GM23338 (cell line): ENCODE measurements at regions not wholly inside any gene's neighbourhood (a gene's known extent, or its start where the extent isn't known, plus 50 kb on each side); places are given as distances from the start of the nearest gene placed in this dataset.

ENCODE experiments used
- ATAC-seq: fragments of 200-7000 bp; cut with Tn5 transposase; 3 replicates; pipeline ENCODE4 v1.9.1; 2020
- DNase-seq: peaks from one replicate; pipeline ENCODE4 v3.0.0-alpha.2; 2015; ENCODE audit warnings: low spot score
- H2AFZ ChIP-seq: fragments of 200-600 bp; sonication (generic); 2 replicates; pipeline ENCODE4 v1.8.0; 2016; ENCODE audit warnings: antibody characterized with exemption, mild to moderate bottlenecking, moderate library complexity
- H3F3A ChIP-seq: fragments of 200-600 bp; sonication (generic); replicated peaks from 2 replicates; pipeline ENCODE4 v1.8.0; 2017; ENCODE audit warnings: antibody characterized with exemption, mixed run types, low read depth
- H3K27ac ChIP-seq: fragments of 200-600 bp; sonication (generic); 2 replicates; pipeline ENCODE4 v1.6.1; 2016; ENCODE audit warnings: low read depth
- H3K27me3 ChIP-seq: fragments of 200-600 bp; sonication (generic); 2 replicates; pipeline ENCODE4 v1.8.0; 2016; ENCODE audit warnings: mild to moderate bottlenecking, mixed run types, moderate library complexity; ENCODE audit not compliant: insufficient read depth
- H3K36me3 ChIP-seq: fragments of 200-600 bp; sonication (generic); 2 replicates; pipeline ENCODE4 v1.8.0; 2016; ENCODE audit warnings: mild to moderate bottlenecking; ENCODE audit not compliant: insufficient read depth
- H3K4me1 ChIP-seq: fragments of 200-600 bp; sonication (generic); 2 replicates; pipeline ENCODE4 v1.8.0; 2016; ENCODE audit warnings: mild to moderate bottlenecking, moderate library complexity; ENCODE audit not compliant: insufficient read depth
- H3K4me2 ChIP-seq: fragments of 200-600 bp; sonication (generic); 2 replicates; pipeline ENCODE4 v1.7.1; 2017; ENCODE audit warnings: mixed run types
- H3K4me3 ChIP-seq: fragments of 200-600 bp; sonication (generic); 2 replicates; pipeline ENCODE4 v1.6.1; 2016; ENCODE audit warnings: mixed run types
- H3K79me2 ChIP-seq: fragments of 200-600 bp; sonication (generic); replicated peaks from 2 replicates; pipeline ENCODE4 v1.8.0; 2017; ENCODE audit warnings: mild to moderate bottlenecking; ENCODE audit not compliant: insufficient read depth
- H3K9me2 ChIP-seq: fragments of 200-600 bp; sonication (generic); 2 replicates; pipeline ENCODE4 v1.8.0; 2017; ENCODE audit not compliant: insufficient read depth
- H4K20me1 ChIP-seq: fragments of 200-600 bp; sonication (generic); replicated peaks from 2 replicates; pipeline ENCODE4 v1.8.0; 2017; ENCODE audit warnings: mild to moderate bottlenecking; ENCODE audit not compliant: insufficient read depth
- H3K27ac Mint-ChIP-seq: 2 replicates; pipeline ENCODE4 v1.8.0; 2020; ENCODE audit warnings: inconsistent platforms, mild to moderate bottlenecking, moderate library complexity, mixed read lengths
- H3K27me3 Mint-ChIP-seq: 3 replicates; pipeline ENCODE4 v1.8.0; 2022; ENCODE audit warnings: low read depth, mild to moderate bottlenecking, moderate library complexity, mixed read lengths, inconsistent platforms; ENCODE audit not compliant: insufficient read depth, poor library complexity
- H3K36me3 Mint-ChIP-seq: 3 replicates; pipeline ENCODE4 v1.8.0; 2021; ENCODE audit warnings: low read depth, mild to moderate bottlenecking, inconsistent platforms, moderate library complexity, mixed read lengths
- H3K4me1 Mint-ChIP-seq: 3 replicates; pipeline ENCODE4 v1.8.0; 2020; ENCODE audit warnings: mild to moderate bottlenecking, inconsistent platforms, mixed read lengths
- H3K4me3 Mint-ChIP-seq: 3 replicates; pipeline ENCODE4 v1.8.0; 2021; ENCODE audit warnings: moderate library complexity, mild to moderate bottlenecking, inconsistent platforms, mixed read lengths
- H3K9me3 Mint-ChIP-seq: 3 replicates; pipeline ENCODE4 v1.8.0; 2020; ENCODE audit warnings: moderate library complexity, mild to moderate bottlenecking, inconsistent platforms, mixed read lengths
- CREB1 ChIP-seq: fragments of 250-450 bp; sonication (Bioruptor Pico); IDR thresholded peaks from 2 replicates; pipeline ENCODE4 v1.5.0; 2020; ENCODE audit warnings: low read depth, mild to moderate bottlenecking, moderate library complexity
- EZH2 ChIP-seq: fragments of 200-600 bp; sonication (generic); IDR thresholded peaks from one replicate; pipeline ENCODE4 v1.8.0; 2017; ENCODE audit warnings: antibody characterized with exemption, mild to moderate bottlenecking, low read depth; ENCODE audit not compliant: unreplicated experiment
- EZH2phosphoT487 ChIP-seq: fragments of 200-600 bp; sonication (generic); IDR thresholded peaks from one replicate; pipeline ENCODE4 v1.8.1; 2018; ENCODE audit warnings: antibody characterized with exemption; ENCODE audit not compliant: unreplicated experiment
- JUNB ChIP-seq: IDR thresholded peaks from one replicate; pipeline ENCODE4 v1.6.1; 2016; ENCODE audit warnings: antibody characterized with exemption; ENCODE audit not compliant: unreplicated experiment
- NANOG ChIP-seq: IDR thresholded peaks from 2 replicates; pipeline ENCODE4 v1.6.1; 2016; ENCODE audit warnings: antibody characterized with exemption, borderline replicate concordance
- POLR2AphosphoS5 ChIP-seq: IDR thresholded peaks from 2 replicates; pipeline ENCODE4 v1.6.1; 2016; ENCODE audit warnings: antibody characterized with exemption, low read depth
- STAT1 ChIP-seq: IDR thresholded peaks from one replicate; pipeline ENCODE4 v1.6.1; 2016; ENCODE audit warnings: antibody characterized with exemption; ENCODE audit not compliant: unreplicated experiment
- ZNF114 ChIP-seq: fragments of 250-450 bp; sonication (Bioruptor Pico); IDR thresholded peaks from 2 replicates; pipeline ENCODE4 v1.5.0; 2020; ENCODE audit warnings: mild to moderate bottlenecking, moderate library complexity
- ZNF331 ChIP-seq: fragments of 250-450 bp; sonication (Bioruptor Pico); IDR thresholded peaks from 2 replicates; pipeline ENCODE4 v1.5.0; 2020; ENCODE audit warnings: low read depth, mild to moderate bottlenecking, moderate library complexity
- TF ChIP-seq, protein P1 (sequence below): IDR thresholded peaks from 2 replicates; pipeline ENCODE4 v1.6.1; 2016; ENCODE audit warnings: antibody characterized with exemption
- TF ChIP-seq, protein P2 (sequence below): IDR thresholded peaks from one replicate; pipeline ENCODE4 v1.6.1; 2018; ENCODE audit warnings: antibody characterized with exemption; ENCODE audit not compliant: unreplicated experiment
- TF ChIP-seq, protein P3 (sequence below): fragments of 250-450 bp; sonication (Bioruptor Pico); IDR thresholded peaks from 2 replicates; pipeline ENCODE4 v1.5.0; 2020; ENCODE audit warnings: mild to moderate bottlenecking, moderate library complexity

DNA sequence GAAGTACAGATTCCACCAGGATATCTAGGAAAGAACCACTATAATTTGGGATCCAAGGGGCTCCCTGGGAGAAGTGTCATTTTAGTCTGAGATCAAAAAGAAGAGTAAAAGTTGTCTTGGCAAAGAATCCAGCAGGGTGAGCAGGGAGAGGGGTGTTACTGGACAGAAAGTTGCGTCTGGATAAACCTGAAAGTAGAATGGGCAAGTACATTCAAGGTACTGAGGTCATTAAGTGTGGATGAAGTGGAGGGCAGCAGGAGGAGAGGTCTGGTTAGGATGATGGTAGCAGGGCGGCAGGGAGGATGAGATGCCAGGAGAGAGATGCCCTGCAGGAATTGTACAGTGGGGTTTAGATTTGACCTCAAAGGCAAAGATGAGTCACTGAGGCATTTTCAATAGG is 253.3 kb downstream of the KLF13 start:
- TF ChIP-seq ZNF331 (CRISPR knock-in tag) (no peak), POLR2AphosphoS5 (no peak), CREB1 (CRISPR knock-in tag) (no peak), JUNB (no peak)
- TF ChIP-seq, protein P1, sequence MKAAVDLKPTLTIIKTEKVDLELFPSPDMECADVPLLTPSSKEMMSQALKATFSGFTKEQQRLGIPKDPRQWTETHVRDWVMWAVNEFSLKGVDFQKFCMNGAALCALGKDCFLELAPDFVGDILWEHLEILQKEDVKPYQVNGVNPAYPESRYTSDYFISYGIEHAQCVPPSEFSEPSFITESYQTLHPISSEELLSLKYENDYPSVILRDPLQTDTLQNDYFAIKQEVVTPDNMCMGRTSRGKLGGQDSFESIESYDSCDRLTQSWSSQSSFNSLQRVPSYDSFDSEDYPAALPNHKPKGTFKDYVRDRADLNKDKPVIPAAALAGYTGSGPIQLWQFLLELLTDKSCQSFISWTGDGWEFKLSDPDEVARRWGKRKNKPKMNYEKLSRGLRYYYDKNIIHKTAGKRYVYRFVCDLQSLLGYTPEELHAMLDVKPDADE: no peak
- peaks cover 31% of the 10 kb centered on the region for H3K4me1 Mint-ChIP-seq

DNA sequence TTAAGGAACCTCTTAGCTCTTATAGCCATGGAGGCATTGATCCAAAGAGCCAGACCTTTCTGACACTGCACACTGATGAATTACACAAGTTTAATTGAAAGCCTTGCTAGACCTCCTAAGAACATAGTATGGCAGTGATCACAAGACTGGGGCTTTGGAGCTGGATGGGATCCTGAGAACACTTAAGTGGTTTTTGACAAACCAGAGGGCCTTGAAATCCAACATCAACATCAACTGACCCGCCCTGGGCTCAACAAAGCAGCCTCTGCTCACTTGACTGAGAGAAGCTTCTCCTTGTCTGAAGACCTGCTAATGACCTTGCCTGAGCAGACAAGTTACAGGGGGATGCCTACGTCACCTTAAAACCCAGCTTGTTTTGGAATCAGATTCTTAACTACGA is 257.6 kb downstream of the KLF13 start:
- H3K4me3 Mint-ChIP-seq: no peak overlapping the region
- Histone ChIP-seq H3K79me2 (no peaks in the 10 kb centered on the region), H4K20me1 (no peaks in the 10 kb centered on the region), H3K4me1 (no peaks in the 10 kb centered on the region), H3K9me2 (no peaks in the 10 kb centered on the region; the same call in 1 of the 2 replicates), H3F3A (no peaks in the 10 kb centered on the region), H3K27me3 (no peaks in the 10 kb centered on the region), H3K27ac (no peak overlapping the region), H3K4me2 (no peak overlapping the region), H3K36me3 (no peaks in the 10 kb centered on the region; the same call in 1 of the 2 replicates), H3K4me3 (no peak overlapping the region), H2AFZ (no peak overlapping the region)
- DNase-seq (no peak), ATAC-seq (no peak)
- no peaks in the 10 kb centered on the region for H3K27me3 Mint-ChIP-seq
- H3K9me3 Mint-ChIP-seq: peaks cover 38% of the 10 kb centered on the region
- H3K36me3 Mint-ChIP-seq: peaks cover 27% of the 10 kb centered on the region
- H3K27ac Mint-ChIP-seq: no peak overlapping the region
- H3K4me1 Mint-ChIP-seq: no peaks in the 10 kb centered on the region; the same call in 1 of the 3 replicates
- no peak for TF ChIP-seq EZH2phosphoT487
- TF ChIP-seq JUNB: no peak
- TF ChIP-seq, protein P2, sequence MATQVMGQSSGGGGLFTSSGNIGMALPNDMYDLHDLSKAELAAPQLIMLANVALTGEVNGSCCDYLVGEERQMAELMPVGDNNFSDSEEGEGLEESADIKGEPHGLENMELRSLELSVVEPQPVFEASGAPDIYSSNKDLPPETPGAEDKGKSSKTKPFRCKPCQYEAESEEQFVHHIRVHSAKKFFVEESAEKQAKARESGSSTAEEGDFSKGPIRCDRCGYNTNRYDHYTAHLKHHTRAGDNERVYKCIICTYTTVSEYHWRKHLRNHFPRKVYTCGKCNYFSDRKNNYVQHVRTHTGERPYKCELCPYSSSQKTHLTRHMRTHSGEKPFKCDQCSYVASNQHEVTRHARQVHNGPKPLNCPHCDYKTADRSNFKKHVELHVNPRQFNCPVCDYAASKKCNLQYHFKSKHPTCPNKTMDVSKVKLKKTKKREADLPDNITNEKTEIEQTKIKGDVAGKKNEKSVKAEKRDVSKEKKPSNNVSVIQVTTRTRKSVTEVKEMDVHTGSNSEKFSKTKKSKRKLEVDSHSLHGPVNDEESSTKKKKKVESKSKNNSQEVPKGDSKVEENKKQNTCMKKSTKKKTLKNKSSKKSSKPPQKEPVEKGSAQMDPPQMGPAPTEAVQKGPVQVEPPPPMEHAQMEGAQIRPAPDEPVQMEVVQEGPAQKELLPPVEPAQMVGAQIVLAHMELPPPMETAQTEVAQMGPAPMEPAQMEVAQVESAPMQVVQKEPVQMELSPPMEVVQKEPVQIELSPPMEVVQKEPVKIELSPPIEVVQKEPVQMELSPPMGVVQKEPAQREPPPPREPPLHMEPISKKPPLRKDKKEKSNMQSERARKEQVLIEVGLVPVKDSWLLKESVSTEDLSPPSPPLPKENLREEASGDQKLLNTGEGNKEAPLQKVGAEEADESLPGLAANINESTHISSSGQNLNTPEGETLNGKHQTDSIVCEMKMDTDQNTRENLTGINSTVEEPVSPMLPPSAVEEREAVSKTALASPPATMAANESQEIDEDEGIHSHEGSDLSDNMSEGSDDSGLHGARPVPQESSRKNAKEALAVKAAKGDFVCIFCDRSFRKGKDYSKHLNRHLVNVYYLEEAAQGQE: no peak
- TF ChIP-seq EZH2: no peak
- no peak for TF ChIP-seq ZNF114 (CRISPR knock-in tag)
- TF ChIP-seq CREB1 (CRISPR knock-in tag): no peak
- TF ChIP-seq, protein P3, sequence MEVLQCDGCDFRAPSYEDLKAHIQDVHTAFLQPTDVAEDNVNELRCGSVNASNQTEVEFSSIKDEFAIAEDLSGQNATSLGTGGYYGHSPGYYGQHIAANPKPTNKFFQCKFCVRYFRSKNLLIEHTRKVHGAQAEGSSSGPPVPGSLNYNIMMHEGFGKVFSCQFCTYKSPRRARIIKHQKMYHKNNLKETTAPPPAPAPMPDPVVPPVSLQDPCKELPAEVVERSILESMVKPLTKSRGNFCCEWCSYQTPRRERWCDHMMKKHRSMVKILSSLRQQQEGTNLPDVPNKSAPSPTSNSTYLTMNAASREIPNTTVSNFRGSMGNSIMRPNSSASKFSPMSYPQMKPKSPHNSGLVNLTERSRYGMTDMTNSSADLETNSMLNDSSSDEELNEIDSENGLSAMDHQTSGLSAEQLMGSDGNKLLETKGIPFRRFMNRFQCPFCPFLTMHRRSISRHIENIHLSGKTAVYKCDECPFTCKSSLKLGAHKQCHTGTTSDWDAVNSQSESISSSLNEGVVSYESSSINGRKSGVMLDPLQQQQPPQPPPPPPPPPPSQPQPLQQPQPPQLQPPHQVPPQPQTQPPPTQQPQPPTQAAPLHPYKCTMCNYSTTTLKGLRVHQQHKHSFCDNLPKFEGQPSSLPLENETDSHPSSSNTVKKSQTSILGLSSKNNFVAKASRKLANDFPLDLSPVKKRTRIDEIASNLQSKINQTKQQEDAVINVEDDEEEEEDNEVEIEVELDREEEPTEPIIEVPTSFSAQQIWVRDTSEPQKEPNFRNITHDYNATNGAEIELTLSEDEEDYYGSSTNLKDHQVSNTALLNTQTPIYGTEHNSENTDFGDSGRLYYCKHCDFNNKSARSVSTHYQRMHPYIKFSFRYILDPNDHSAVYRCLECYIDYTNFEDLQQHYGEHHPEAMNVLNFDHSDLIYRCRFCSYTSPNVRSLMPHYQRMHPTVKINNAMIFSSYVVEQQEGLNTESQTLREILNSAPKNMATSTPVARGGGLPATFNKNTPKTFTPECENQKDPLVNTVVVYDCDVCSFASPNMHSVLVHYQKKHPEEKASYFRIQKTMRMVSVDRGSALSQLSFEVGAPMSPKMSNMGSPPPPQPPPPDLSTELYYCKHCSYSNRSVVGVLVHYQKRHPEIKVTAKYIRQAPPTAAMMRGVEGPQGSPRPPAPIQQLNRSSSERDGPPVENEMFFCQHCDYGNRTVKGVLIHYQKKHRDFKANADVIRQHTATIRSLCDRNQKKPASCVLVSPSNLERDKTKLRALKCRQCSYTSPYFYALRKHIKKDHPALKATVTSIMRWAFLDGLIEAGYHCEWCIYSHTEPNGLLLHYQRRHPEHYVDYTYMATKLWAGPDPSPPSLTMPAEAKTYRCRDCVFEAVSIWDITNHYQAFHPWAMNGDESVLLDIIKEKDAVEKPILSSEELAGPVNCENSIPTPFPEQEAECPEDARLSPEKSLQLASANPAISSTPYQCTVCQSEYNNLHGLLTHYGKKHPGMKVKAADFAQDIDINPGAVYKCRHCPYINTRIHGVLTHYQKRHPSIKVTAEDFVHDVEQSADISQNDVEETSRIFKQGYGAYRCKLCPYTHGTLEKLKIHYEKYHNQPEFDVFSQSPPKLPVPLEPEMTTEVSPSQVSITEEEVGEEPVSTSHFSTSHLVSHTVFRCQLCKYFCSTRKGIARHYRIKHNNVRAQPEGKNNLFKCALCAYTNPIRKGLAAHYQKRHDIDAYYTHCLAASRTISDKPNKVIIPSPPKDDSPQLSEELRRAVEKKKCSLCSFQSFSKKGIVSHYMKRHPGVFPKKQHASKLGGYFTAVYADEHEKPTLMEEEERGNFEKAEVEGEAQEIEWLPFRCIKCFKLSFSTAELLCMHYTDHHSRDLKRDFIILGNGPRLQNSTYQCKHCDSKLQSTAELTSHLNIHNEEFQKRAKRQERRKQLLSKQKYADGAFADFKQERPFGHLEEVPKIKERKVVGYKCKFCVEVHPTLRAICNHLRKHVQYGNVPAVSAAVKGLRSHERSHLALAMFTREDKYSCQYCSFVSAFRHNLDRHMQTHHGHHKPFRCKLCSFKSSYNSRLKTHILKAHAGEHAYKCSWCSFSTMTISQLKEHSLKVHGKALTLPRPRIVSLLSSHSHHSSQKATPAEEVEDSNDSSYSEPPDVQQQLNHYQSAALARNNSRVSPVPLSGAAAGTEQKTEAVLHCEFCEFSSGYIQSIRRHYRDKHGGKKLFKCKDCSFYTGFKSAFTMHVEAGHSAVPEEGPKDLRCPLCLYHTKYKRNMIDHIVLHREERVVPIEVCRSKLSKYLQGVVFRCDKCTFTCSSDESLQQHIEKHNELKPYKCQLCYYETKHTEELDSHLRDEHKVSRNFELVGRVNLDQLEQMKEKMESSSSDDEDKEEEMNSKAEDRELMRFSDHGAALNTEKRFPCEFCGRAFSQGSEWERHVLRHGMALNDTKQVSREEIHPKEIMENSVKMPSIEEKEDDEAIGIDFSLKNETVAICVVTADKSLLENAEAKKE (CRISPR knock-in tag): no peak
- TF ChIP-seq NANOG: no peak
- no peak for TF ChIP-seq ZNF331 (CRISPR knock-in tag)
- TF ChIP-seq STAT1: no peak

More for the DNA sequence above, 253.3 kb downstream of the KLF13 start:
- DNase-seq: no peak
- Mint-ChIP-seq H3K36me3 (peaks cover 27% of the 10 kb centered on the region), H3K4me3 (no peak overlapping the region), H3K27ac (no peak overlapping the region; the same call in 1 of the 2 replicates), H3K9me3 (peaks cover 37% of the 10 kb centered on the region), H3K27me3 (no peaks in the 10 kb centered on the region)
- no peak overlapping the region for H3K4me2 ChIP-seq
- H3K9me2 ChIP-seq: no peaks in the 10 kb centered on the region; the same call in 1 of the 2 replicates
- H3K4me1 ChIP-seq: peaks cover 27% of the 10 kb centered on the region
- no peaks in the 10 kb centered on the region for H3K79me2 ChIP-seq
- H4K20me1 ChIP-seq: no peaks in the 10 kb centered on the region
- H2AFZ ChIP-seq: no peak overlapping the region
- H3F3A ChIP-seq: no peaks in the 10 kb centered on the region
- ATAC-seq: no peak
- no peaks in the 10 kb centered on the region for H3K27me3 ChIP-seq
- H3K36me3 ChIP-seq: no peaks in the 10 kb centered on the region; the same call in 1 of the 2 replicates
- H3K4me3 ChIP-seq: no peak overlapping the region
- H3K27ac ChIP-seq: no peak overlapping the region
